Mesenchymal stem cell (in vitro differentiated cells and primary cell): ENCODE measurements at regions not wholly inside any gene's neighbourhood (a gene's known extent, or its start where the extent isn't known, plus 50 kb on each side); places are given as distances from the start of the nearest gene placed in this dataset.

Experiments used
- DNase-seq: peaks from one replicate; pipeline ENCODE4 v3.0.0-alpha.2; 2013
- H2AFZ ChIP-seq: one replicate; pipeline ENCODE4 v1.6.1; 2013; ENCODE audit warnings: low read depth, mild to moderate bottlenecking, control low read depth, inconsistent platforms, low read length, moderate library complexity
- H2AK5ac ChIP-seq: 2 replicates; pipeline ENCODE4 v1.6.1; 2013; ENCODE audit warnings: low read length, moderate library complexity, mild to moderate bottlenecking, inconsistent platforms; ENCODE audit not compliant: severe bottlenecking
- H2BK120ac ChIP-seq: one replicate; pipeline ENCODE4 v1.6.1; 2013; ENCODE audit warnings: low read depth, mild to moderate bottlenecking, inconsistent platforms, low read length, moderate library complexity
- H2BK12ac ChIP-seq, 2 experiments: one replicate each; pipeline ENCODE4 v1.6.1; 2013; ENCODE audit warnings: inconsistent platforms in 2 of 2, low read length in 2 of 2, mild to moderate bottlenecking in 2 of 2, moderate library complexity in 2 of 2, control low read depth in 1 of 2
- H2BK15ac ChIP-seq: one replicate; pipeline ENCODE4 v1.6.1; 2013; ENCODE audit warnings: mild to moderate bottlenecking, low read depth, inconsistent platforms; ENCODE audit not compliant: poor library complexity, severe bottlenecking
- H2BK5ac ChIP-seq: 2 replicates; pipeline ENCODE4 v1.6.1; 2013; ENCODE audit warnings: low read depth, mild to moderate bottlenecking, low read length, control low read depth, inconsistent platforms; ENCODE audit not compliant: poor library complexity, severe bottlenecking
- H3K14ac ChIP-seq, 2 experiments: one replicate each; pipeline ENCODE4 v1.6.1; 2013; ENCODE audit warnings: inconsistent platforms in 2 of 2, low read length in 2 of 2, control low read depth in 1 of 2, mild to moderate bottlenecking in 1 of 2, moderate library complexity in 1 of 2
- H3K18ac ChIP-seq, 2 experiments: one replicate each; pipeline ENCODE4 v1.6.1; 2013; ENCODE audit warnings: inconsistent platforms in 2 of 2, low read length in 2 of 2, control low read depth in 1 of 2, low read depth in 1 of 2, mild to moderate bottlenecking in 1 of 2
- H3K23ac ChIP-seq, 2 experiments: one replicate each; pipeline ENCODE4 v1.6.1; 2013; ENCODE audit warnings: inconsistent platforms in 2 of 2, low read length in 2 of 2, mild to moderate bottlenecking in 2 of 2, moderate library complexity in 2 of 2, control low read depth in 1 of 2
- H3K27ac ChIP-seq: 2 replicates; pipeline ENCODE4 v1.5.1; 2013; ENCODE audit warnings: mild to moderate bottlenecking, moderate library complexity, low read length, control low read depth, inconsistent platforms; ENCODE audit not compliant: poor library complexity, severe bottlenecking
- H3K27me3 ChIP-seq, 2 experiments: 2 replicates each; pipeline versions ENCODE4 v1.6.1 to v1.7.0; 2013; ENCODE audit warnings: low read length in 2 of 2, mild to moderate bottlenecking in 2 of 2, moderate library complexity in 2 of 2, control low read depth in 1 of 2, inconsistent platforms in 1 of 2; ENCODE audit not compliant: control insufficient read depth in 1 of 2, insufficient read depth in 1 of 2
- H3K36me3 ChIP-seq, 2 experiments: 2 replicates each; pipeline versions ENCODE4 v1.6.1 to v1.7.0; 2013; ENCODE audit warnings: low read length in 2 of 2, control low read depth in 1 of 2, inconsistent platforms in 1 of 2, low read depth in 1 of 2, mild to moderate bottlenecking in 1 of 2; ENCODE audit not compliant: insufficient read depth in 2 of 2, control insufficient read depth in 1 of 2
- H3K4ac ChIP-seq, 2 experiments: one replicate each; pipeline ENCODE4 v1.6.1; 2013; ENCODE audit warnings: inconsistent platforms in 2 of 2, low read length in 2 of 2, mild to moderate bottlenecking in 2 of 2, moderate library complexity in 2 of 2, control low read depth in 1 of 2, low read depth in 1 of 2
- H3K4me1 ChIP-seq: 2 replicates; pipeline ENCODE4 v1.6.1; 2013; ENCODE audit warnings: low read depth, low read length, control low read depth; ENCODE audit not compliant: control insufficient read depth, insufficient read depth
- H3K4me2 ChIP-seq: 2 replicates; pipeline ENCODE4 v1.6.1; 2013; ENCODE audit warnings: low read length, mild to moderate bottlenecking, inconsistent platforms; ENCODE audit not compliant: poor library complexity, severe bottlenecking
- H3K4me3 ChIP-seq, 2 experiments: 2 replicates each; pipeline versions ENCODE4 v1.5.1 to v1.7.0; 2013; ENCODE audit warnings: low read length in 2 of 2, mild to moderate bottlenecking in 2 of 2, control low read depth in 1 of 2, low read depth in 1 of 2; ENCODE audit not compliant: insufficient read depth in 1 of 2
- H3K79me1 ChIP-seq: replicated peaks from 2 replicates; pipeline ENCODE4 v1.6.1; 2013; ENCODE audit warnings: mild to moderate bottlenecking, control low read depth, low read length, inconsistent platforms; ENCODE audit not compliant: poor library complexity, severe bottlenecking
- H3K9ac ChIP-seq: 2 replicates; pipeline ENCODE4 v1.7.0; 2013; ENCODE audit warnings: mild to moderate bottlenecking, low read length, moderate library complexity
- H3K9me3 ChIP-seq: 2 replicates; pipeline ENCODE4 v1.7.0; 2013; ENCODE audit warnings: mild to moderate bottlenecking, low read length; ENCODE audit not compliant: control insufficient read depth
- H4K8ac ChIP-seq: one replicate; pipeline ENCODE4 v1.6.1; 2013; ENCODE audit warnings: inconsistent platforms, mild to moderate bottlenecking, low read length, moderate library complexity
- H4K91ac ChIP-seq: one replicate; pipeline ENCODE4 v1.6.1; 2013; ENCODE audit warnings: mild to moderate bottlenecking, low read length, inconsistent platforms
- WGBS: methylation state at CpG from one replicate; pipeline ENCODE4 v1.1.7; 2013; ENCODE audit warnings: mixed read lengths; 5-methylcytosine and 5-hydroxymethylcytosine counted together

GRCh38 chr9:74125941-74126340 lies 371.2 kb upstream of the RORB start:
- DNase-seq, result no peak
- no peak overlapping the region for H2BK15ac ChIP-seq
- WGBS, result 77% methylated on average over 4 of the region's 5 CpGs
- no peaks in the 10 kb centered on the region for H3K36me3 ChIP-seq
- no peak overlapping the region for H3K4me3 ChIP-seq
- H3K9me3 ChIP-seq, result no peaks in the 10 kb centered on the region
- H2BK120ac ChIP-seq, result no peak overlapping the region
- H2AK5ac ChIP-seq, result no peak overlapping the region
- H3K27ac ChIP-seq, result no peak overlapping the region
- H2AFZ ChIP-seq, result no peak overlapping the region
- H3K14ac ChIP-seq, result no peak overlapping the region
- H3K9ac ChIP-seq, result no peak overlapping the region
- no peak overlapping the region for H4K91ac ChIP-seq
- no peak overlapping the region for H3K18ac ChIP-seq
- H2BK12ac ChIP-seq, result no peak overlapping the region
- no peak overlapping the region for H3K4me2 ChIP-seq
- H3K4ac ChIP-seq, result no peak overlapping the region
- H2BK5ac ChIP-seq, result no peak overlapping the region
- H4K8ac ChIP-seq, result no peak overlapping the region
- no peaks in the 10 kb centered on the region for H3K79me1 ChIP-seq
- H3K23ac ChIP-seq, result no peak overlapping the region
- H3K4me1 ChIP-seq, result no peaks in the 10 kb centered on the region
- H3K27me3 ChIP-seq, result no peaks in the 10 kb centered on the region

GRCh38 chr9:74132986-74133385 lies 364.1 kb upstream of the RORB start:
- H3K9ac ChIP-seq, result no peak overlapping the region
- no peak overlapping the region for H3K27ac ChIP-seq
- no peak overlapping the region for H4K91ac ChIP-seq
- 57% methylated on average over 7 of the region's 7 CpGs for WGBS
- no peak for DNase-seq
- H2BK5ac ChIP-seq, result no peak overlapping the region
- H2BK12ac ChIP-seq, result no peak overlapping the region
- no peak overlapping the region for H2BK15ac ChIP-seq
- no peak overlapping the region for H3K4me2 ChIP-seq
- no peak overlapping the region for H2AFZ ChIP-seq
- no peak overlapping the region for H3K14ac ChIP-seq
- H3K4me1 ChIP-seq, result no peaks in the 10 kb centered on the region
- no peak overlapping the region for H2AK5ac ChIP-seq
- H3K18ac ChIP-seq, result no peak overlapping the region
- no peak overlapping the region for H3K4me3 ChIP-seq
- H3K23ac ChIP-seq, result no peak overlapping the region
- H3K79me1 ChIP-seq, result no peaks in the 10 kb centered on the region
- H3K4ac ChIP-seq, result no peak overlapping the region
- H3K27me3 ChIP-seq, result no peaks in the 10 kb centered on the region
- no peaks in the 10 kb centered on the region for H3K9me3 ChIP-seq
- no peaks in the 10 kb centered on the region for H3K36me3 ChIP-seq
- H4K8ac ChIP-seq, result no peak overlapping the region
- H2BK120ac ChIP-seq, result no peak overlapping the region

- H3K4me1 ChIP-seq, result no peaks in the 10 kb centered on the region
- H3K9me3 ChIP-seq, result no peaks in the 10 kb centered on the region
- H4K91ac ChIP-seq, result no peak overlapping the region
- no peak for DNase-seq
- H3K27ac ChIP-seq, result no peak overlapping the region
- no peak overlapping the region for H3K4me3 ChIP-seq
- H3K18ac ChIP-seq, result no peak overlapping the region
- WGBS, result 87% methylated on average over 4 of the region's 6 CpGs
- no peak overlapping the region for H2AK5ac ChIP-seq
- H3K27me3 ChIP-seq, result no peaks in the 10 kb centered on the region
- no peak overlapping the region for H3K23ac ChIP-seq
- H3K9ac ChIP-seq, result no peak overlapping the region
- no peaks in the 10 kb centered on the region for H3K36me3 ChIP-seq
- no peaks in the 10 kb centered on the region for H3K79me1 ChIP-seq
- H4K8ac ChIP-seq, result no peak overlapping the region
- no peak overlapping the region for H3K4me2 ChIP-seq
- H3K14ac ChIP-seq, result no peak overlapping the region
- H2BK12ac ChIP-seq, result no peak overlapping the region
- no peak overlapping the region for H2BK5ac ChIP-seq
- no peak overlapping the region for H2BK15ac ChIP-seq
- H2AFZ ChIP-seq, result no peak overlapping the region
- no peak overlapping the region for H3K4ac ChIP-seq
- H2BK120ac ChIP-seq, result no peak overlapping the region
Measured at GRCh38 chr9:74133921-74134320, 363.2 kb upstream of the RORB start.

GRCh38 chr9:74138182-74138581 lies 359.0 kb upstream of the RORB start:
- H3K9me3 ChIP-seq, result peaks cover 12% of the 10 kb centered on the region
- 94% methylated on average over 1 of the region's 2 CpGs for WGBS
- DNase-seq, result no peak

More at GRCh38 chr9:74138182-74138581, 359.0 kb upstream of the RORB start:
- Histone ChIP-seq H2AFZ (no peak overlapping the region), H2BK15ac (no peak overlapping the region), H2BK120ac (no peak overlapping the region), H3K36me3 (no peaks in the 10 kb centered on the region), H4K91ac (no peak overlapping the region), H3K4me2 (no peak overlapping the region), H3K4me1 (no peaks in the 10 kb centered on the region), H3K4me3 (no peak overlapping the region), H3K27me3 (no peaks in the 10 kb centered on the region), H3K79me1 (no peaks in the 10 kb centered on the region), H4K8ac (no peak overlapping the region), H3K18ac (no peak overlapping the region), H2BK5ac (no peak overlapping the region), H3K27ac (no peak overlapping the region), H3K14ac (no peak overlapping the region), H3K4ac (no peak overlapping the region), H3K23ac (no peak overlapping the region), H3K9ac (no peak overlapping the region), H2BK12ac (no peak overlapping the region), H2AK5ac (no peak overlapping the region)
